NCI-H774 (cell line): ENCODE measurements at regions not wholly inside any gene's neighbourhood (a gene's known extent, or its start where the extent isn't known, plus 50 kb on each side); places are given as distances from the start of the nearest gene placed in this dataset.

Experiments used
- DNase-seq: peaks from one replicate; lab custom pipeline; 2025; lab: John Stamatoyannopoulos, UW

DNA sequence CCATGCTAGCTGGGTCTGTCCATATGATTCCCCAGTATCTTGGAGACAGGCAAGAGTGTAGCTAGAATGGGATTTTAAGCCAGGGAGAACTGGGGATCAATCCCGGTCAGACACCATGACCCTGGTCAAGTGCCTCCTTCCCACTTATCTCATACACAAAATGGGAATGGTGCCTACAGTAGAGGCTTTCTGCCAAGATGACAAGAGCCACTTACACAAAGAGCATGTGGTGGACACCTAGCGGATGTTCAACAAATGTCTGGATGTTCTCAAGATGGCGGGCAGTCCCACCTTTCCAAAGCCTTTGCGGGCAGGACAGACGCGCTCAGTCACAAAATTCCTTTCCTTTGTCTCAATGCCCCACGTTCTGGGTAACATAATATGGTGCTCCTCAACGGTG is 57.3 kb downstream of the MAF start:
- no peak for DNase-seq

DNA sequence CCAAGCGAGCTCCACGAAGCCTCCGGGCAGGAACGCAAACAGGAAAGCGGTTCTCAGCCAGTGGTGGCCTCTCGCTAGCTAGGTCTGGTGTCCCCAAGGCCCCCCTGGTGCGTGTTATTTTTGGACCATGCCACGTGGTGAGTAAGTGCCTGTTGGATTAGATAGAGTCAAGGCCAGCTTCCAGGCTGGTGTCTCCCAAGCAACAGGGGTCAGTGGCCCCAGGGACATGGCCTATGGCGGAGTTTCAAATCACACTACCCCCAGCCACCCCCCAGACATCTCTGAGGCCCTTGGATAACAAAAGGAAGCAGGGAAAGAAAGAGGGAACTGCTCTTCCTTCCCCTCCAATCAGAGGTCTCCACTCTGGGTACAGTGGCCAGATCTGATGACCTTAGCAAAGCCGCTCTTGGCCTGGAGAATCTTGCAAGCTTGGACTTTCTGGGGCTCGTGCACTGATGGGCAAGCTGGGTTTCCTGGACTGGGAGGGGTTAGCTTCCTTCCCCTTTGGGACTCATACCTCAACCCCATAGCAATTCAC is 58.2 kb downstream of the MAF start:
- DNase-seq = no peak

DNA sequence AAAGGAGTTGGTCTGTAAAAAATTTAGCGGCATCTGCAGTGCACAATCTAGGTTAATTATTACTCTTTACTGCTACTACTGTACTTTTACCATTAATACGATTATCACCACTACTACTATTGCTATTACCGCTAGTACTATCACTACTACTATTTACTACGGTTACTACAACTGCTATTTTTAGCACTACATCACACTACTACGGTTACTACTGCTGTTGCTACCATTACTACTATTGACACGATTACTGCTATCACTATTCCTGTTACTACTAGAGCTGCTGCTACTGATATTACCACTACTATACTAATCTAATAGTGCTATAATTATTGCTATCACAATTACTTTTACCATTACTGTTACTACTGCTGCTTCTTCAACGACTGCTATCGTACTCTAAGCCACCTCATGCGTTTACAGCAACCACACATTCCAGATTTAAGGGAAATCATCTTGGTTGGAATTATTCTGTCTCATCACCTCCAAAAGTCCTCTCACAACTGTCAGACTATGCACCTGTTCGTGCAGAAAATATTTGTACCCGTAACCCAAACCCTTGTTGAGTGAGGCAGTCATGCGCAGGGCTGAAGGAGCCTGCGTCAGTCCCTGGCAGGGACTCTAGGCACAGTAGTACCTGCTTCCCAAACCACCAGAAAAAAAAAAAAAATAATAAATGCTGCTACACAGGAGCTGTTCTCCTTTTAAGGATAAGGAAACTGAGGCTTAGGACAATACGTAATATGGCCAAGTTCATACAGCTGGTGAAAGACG is 59.5 kb downstream of the MAF start:
- no peak for DNase-seq

- no peak for DNase-seq
Measured at GRCh38 chr16:79537584-79537983, 63.0 kb downstream of the MAF start.

DNA sequence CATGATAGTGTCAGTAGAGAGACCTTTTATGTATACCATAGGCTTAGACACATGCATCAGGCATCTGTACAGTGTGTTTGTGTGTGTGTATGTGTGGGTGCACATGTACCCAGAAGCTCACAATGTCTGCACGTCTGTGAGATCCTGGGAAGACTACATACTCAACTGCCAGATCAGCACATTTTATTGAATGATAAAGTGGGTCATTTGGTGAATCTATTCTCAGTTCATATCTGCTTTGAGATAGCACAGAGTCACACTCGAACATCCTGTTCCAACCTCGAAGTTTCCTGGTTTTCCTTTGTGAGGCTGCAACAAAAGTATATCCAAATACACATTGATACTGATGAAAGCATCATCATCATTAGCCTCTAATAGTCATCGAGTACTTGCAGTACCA is 63.6 kb downstream of the MAF start:
- no peak for DNase-seq

GRCh38 chr16:79535130-79535529 is 65.4 kb downstream of the MAF start:
- DNase-seq = no peak

GRCh38 chr16:79534143-79534542 is 66.4 kb downstream of the MAF start:
- DNase-seq = no peak

DNA sequence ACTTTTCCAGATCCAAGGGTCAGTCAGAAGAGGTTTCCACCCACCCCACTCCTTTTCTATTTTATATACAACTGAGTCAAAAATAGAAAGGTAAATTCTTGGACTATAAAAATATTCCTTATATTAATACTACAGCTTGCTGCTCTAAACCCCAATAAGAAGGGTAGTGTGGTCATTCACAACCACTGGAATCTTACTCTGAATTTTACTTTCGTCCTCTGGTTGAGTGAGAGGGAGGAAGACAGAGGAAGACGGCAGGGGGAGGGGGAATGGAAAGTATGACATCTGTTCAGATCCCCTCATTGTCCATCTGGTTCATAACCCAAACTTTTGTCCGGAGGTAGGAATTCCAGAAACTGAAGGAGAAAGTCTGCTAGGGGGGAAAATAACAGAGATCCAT is 67.2 kb downstream of the MAF start:
- DNase-seq = no peak

DNA sequence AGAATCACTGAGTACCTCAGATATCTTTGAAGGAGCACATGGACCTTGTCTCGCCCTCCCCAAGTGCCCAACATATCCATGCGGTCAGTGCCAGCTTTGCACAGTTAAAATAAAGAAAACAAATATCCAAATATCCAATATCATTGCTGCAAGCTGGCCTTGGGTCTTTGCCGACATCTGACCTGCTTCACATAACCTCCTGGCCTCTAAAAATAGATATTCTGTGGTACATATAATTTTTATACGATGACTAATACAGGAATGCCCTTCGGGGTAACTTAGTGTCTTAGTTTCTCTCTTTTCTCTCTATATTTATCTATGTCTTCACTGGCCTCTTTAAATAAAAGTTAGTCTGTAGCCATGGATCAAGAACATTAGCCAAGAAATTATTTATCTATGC is 67.8 kb downstream of the MAF start:
- DNase-seq = no peak

- DNase-seq = no peak
Measured at GRCh38 chr16:79532273-79532672, 68.3 kb downstream of the MAF start.

DNA sequence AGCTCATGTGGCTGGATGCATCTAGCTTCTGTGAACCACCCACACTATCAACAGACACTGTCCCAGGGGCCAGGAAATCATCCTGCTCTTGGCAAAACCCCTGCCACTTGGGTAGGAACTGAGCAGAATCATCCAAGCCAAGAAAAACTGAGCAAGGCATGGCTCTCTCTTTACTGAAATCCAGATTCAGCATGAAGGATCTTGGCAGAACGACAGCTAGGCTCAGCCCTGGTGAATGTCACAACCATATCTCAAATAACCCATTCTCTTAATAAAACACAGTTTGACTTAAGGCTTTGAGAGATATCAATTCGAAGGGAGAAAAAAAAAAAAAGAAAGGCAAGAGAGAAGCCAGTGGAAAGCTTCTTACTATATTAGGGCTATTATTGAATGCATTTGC is 72.2 kb downstream of the MAF start:
- no peak for DNase-seq

- DNase-seq = no peak
Measured at GRCh38 chr16:79523971-79524370, 76.6 kb downstream of the MAF start.

- DNase-seq = no peak
Measured at GRCh38 chr16:79519448-79519847, 81.1 kb downstream of the MAF start.

- no peak for DNase-seq
Measured at GRCh38 chr16:79517156-79517555, 83.4 kb downstream of the MAF start.

GRCh38 chr16:79510879-79511278 is 89.7 kb downstream of the MAF start:
- DNase-seq = no peak

DNA sequence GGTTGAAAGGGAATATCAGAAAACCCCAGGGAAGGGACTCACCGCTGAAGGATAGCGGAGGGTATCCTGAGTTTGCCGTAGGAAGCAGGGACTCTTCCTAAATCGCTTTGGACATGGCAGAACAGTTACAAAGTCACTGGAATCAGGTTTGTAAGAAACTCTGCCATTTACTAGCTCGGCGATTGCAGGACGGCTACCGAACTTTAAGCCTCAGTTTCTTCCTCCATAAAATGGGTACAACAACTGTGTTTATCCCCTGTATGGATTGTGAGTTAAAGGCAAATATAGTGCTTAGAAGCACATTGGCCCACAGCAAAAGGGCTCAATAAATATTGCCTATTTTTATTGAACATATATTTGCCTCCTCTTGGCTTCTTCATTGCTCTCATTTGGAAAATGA is 90.6 kb downstream of the MAF start:
- no peak for DNase-seq

DNA sequence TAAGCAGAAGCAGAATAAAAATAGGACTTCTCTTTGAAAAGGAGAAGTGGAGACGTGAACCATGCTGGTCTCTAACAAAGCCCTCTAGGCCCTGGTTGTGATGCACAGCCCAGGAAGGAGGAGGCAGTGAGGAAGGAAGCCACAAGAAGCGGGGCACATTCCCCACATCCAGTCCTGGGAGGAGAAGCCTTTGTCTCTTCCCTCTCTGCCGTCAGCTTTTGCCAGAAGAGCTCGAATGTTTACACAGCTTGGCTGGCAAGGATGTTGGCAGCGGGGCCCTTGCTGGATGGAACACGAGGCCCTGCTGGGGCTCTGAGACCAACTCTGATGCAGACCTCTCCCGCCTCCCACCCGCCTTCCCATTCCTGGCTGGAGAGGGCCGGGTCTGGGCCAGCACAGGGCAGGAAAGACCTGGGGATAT is 91.3 kb downstream of the MAF start:
- DNase-seq = no peak

DNA sequence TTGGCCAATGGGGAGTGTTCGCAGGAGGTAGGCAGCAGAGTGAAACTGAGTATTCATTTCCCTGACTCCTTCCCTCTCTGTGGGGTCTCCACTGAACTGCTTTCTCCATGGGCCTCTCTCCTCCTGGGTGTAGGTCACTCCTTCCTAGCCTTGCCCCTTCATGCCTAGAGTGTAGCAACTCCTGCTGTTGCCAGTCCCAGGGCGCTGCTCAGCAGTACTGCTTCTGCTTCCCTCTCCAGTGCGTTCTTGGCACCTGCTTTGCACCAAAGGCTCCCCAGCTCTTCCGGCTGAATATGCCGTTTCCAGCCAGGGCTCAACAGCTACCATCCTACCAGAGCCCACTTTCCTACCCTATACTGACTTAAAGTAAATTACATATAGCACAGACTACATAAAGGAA is 92.2 kb downstream of the MAF start:
- no peak for DNase-seq

DNA sequence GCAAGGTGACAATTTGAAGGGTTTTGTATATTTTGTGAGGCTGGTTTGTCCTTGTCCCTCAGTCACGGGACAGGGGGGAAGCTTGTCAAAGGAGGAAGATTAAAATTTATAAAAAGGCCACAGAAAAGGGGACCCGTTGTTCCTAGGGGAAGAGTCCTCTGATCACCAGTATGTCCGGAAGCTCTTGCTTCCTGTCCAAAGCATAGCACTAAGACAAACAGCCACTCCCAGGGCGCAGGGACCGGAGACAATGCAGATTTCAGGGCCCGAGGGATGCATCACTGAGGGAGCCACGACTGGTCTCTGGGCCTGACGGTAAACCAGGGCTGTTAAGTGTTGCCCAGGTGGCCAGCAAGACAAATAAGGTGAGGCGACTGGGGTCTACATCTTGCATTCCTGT is 95.2 kb downstream of the MAF start:
- no peak for DNase-seq

DNA sequence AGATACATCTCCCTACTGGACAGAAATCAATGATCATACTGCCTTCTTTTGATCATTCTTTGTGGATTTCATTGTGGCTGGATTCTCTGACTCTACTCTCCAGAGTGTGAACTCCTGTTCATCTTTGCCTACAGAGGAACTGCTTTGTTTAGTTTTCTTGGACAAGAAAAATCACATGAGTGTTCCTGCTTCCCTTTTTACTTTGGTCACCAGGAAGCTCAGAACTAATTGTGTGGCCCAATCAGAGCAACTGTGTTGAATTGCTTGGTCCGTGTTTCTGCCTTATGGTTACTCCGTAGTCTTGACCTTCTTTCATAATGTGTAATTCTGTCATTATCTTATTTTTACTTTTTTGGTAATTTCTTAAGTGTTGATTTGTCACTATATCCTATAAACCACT is 97.0 kb downstream of the MAF start:
- DNase-seq = no peak

- no peak for DNase-seq
Measured at GRCh38 chr16:79501446-79501845, 99.1 kb downstream of the MAF start.

DNA sequence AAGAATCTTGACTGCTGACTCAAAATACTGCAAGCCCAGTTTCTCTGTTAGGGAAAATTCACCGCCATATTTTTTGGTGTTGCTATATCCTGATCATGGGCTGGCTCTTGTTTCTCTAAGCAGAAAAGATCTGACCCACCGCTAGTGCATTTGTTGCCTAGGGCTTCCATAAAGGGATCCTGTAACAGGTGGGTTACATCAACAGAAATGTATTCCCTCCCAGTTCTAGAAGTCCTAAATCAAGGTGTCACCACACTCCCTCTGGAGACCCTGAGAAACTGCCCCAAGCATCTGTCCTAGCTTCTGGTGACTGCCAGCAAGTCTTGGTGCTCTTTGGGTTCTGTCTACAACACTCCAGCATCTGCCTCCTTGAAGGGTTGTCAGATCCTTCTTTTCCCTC is 99.7 kb downstream of the MAF start:
- no peak for DNase-seq

GRCh38 chr16:79500286-79500685 is 100.3 kb downstream of the MAF start:
- no peak for DNase-seq

GRCh38 chr16:79498928-79499327 is 101.6 kb downstream of the MAF start:
- DNase-seq = no peak
